RPMI8226 (cell line): ENCODE measurements at regions not wholly inside any gene's neighbourhood (a gene's known extent, or its start where the extent isn't known, plus 50 kb on each side); places are given as distances from the start of the nearest gene placed in this dataset.

Experiments
- DNase-seq: peaks from one replicate; pipeline ENCODE4 v3.0.0-alpha.2; 2015

DNA sequence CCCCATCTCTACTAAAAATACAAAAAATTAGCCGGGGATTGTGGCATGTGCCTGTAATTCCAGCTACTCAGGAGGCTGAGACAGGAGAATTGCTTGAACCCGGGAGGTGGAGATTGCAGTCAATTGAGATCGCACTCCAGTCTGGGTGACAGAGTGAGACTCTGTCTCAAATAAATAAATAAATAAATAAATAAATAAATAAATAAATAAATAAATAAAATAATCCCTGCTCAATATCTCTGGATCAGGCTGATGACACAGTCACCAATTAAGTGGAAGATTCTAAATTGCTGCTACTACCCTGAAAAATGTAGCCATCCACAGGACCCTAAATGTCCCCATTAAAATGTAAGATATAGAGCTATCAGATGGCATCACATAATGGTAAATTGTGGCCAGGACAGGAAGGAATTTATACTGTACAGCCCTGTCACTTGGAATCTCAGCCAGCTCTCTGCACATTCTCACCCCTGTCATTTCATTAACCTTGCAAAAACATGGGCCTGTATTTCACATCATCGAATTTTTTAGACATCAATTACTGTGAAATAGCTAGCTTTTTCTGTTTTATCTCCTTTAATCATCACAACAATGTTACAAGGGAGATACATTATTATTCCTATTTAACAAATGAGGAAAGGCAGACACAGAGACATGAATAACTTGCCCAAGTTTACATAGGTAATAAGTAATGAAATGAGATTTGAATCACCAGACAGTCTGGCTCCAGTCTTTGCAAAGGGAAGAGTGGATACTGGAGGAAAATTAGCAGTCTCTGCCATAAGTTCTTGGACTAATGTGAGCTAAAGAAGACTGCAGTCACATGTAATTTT lies 56.7 kb upstream of the NTPCR start:
- DNase-seq = no peak

DNA sequence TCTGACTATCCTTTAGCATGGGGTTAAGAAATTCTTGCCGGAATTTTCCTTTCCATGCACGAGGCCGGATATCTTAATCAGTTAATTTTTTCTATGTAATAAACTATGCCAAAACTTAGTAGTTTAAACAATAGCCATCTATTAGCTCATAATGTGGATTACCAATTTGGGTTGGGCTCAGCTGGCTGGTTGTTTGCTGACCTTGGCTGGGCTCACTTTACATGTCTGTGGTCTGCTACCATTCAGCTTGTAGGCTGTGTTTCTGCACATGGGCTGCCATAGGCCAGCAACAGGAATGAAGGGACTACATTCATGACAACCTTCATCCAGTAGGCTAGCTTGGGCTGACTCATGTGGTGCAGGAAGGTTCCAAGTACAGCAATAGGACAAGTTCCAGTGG lies 56.0 kb upstream of the NTPCR start:
- no peak for DNase-seq

DNA sequence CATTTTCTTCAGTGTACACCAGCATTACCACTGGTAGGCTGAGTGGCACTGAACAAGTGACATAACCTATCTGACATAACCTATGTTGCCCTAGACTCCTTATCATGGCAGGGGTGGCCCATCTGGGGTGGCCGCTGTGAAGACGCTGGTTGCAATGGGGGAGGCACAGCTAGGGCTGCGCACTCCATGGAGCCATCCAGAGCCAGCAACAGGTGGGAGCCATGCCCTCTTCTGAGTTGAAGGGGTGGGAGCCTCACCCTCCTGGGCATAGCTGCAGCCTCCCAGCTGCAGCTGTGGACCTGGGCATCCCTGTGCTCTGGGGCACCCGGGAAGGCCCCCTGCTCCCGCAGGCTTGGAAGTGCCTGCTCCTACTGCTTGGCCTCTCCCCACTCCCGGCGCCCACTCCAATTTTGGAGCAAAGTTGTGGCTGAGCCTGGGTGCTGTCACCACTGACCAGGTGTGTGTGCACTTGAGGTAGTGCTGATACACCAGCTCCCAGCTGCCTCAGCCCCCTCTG lies 52.4 kb upstream of the NTPCR start:
- no peak for DNase-seq

DNA sequence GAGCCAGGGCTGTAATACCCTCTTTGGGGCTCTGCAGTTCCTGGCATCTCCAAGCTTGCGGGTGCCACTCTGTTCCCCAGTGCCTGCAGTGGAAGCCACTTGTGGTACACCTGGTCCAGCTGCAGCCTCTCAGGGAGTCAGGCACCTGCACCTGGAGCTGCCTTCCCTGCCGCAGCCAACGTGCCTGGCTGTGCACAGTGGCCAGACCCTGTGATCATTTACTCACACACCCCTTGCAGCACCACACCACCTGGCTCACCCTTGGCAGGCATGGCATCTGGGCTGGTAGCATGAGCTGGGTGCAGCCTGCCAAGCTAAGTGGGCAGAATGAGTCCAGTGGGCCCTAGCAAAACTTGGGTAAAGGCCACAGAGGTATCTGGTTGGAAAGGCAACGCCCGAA lies 51.1 kb upstream of the NTPCR start:
- DNase-seq = peak; percentile 57

DNA sequence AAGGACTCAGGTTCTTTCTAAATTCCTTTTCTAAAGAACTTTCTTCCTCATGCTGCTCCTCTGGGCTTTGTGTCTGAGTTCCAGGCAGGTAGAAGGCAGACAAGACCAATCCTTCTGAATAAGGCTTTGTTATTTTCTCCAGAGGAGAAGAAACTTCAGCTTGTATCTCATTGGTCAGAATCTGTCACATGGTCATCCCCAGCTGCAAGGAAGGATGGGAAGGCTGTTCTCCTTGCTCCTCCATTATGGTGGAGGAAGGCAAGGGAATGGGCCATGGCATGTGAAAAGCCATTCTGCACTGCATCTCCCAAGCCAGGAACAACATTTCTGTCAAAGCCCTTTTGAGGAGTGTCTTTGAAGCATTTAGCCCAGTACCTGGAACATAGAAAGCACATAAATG lies 50.6 kb upstream of the NTPCR start:
- DNase-seq = no peak
